ENCODE measurements at regions not wholly inside any gene's neighbourhood (a gene's known extent, or its start where the extent isn't known, plus 50 kb on each side); places are given as distances from the start of the nearest gene placed in this dataset.

- H4K20me1 ChIP-seq (ENCODE audit: insufficient read depth, low read length), result no peaks in the 10 kb centered on the region
- no peaks in the 10 kb centered on the region for H3K79me2 ChIP-seq (ENCODE audit: insufficient read depth, low read length)
- no peak overlapping the region for H2AFZ ChIP-seq (ENCODE audit: low read depth, low read length)
- no peaks in the 10 kb centered on the region for H3K9me3 ChIP-seq (ENCODE audit: insufficient read depth, low read length, severe bottlenecking)
- H3K27me3 ChIP-seq (ENCODE audit: insufficient read depth, low read length, poor library complexity), result peaks cover 5% of the 10 kb centered on the region
- no peaks in the 10 kb centered on the region for H3K36me3 ChIP-seq (ENCODE audit: insufficient read depth, low read length)
- no peaks in the 10 kb centered on the region for H3K4me1 ChIP-seq (ENCODE audit: insufficient read depth, low read length)
- H3K9ac ChIP-seq (ENCODE audit: low read depth, low read length), result no peak overlapping the region
- H3K27ac ChIP-seq (ENCODE audit: low read length), result no peak overlapping the region
- no peak for DNase-seq
- no peak overlapping the region for H3K4me3 ChIP-seq (ENCODE audit: low read depth in 1 of 2, low read length in 2 of 2)
- TF ChIP-seq CTCF (IDR thresholded peaks at IDR 0.05; ENCODE audit: borderline replicate concordance, extremely low read depth, low read length, poor library complexity, severe bottlenecking) (no peak), EZH2 (IDR thresholded peaks at IDR 0.05; ENCODE audit: borderline replicate concordance, low read depth, low read length, severe bottlenecking) (no peak)
- H3K4me2 ChIP-seq (ENCODE audit: insufficient read depth, low read length), result no peak overlapping the region
- ATAC-seq (ENCODE audit: insufficient read depth, low read depth), result no peak
Measured at GRCh38 chr4:26148927-26149326, 171.9 kb upstream of the RBPJ start.

GRCh38 chr4:26150948-26151347 lies 169.9 kb upstream of the RBPJ start:
- H3K4me3 ChIP-seq (ENCODE audit: low read depth in 1 of 2, low read length in 2 of 2), result no peak overlapping the region
- H3K9me3 ChIP-seq (ENCODE audit: insufficient read depth, low read length, severe bottlenecking), result no peaks in the 10 kb centered on the region
- H3K4me1 ChIP-seq (ENCODE audit: insufficient read depth, low read length), result no peaks in the 10 kb centered on the region
- no peak overlapping the region for H3K4me2 ChIP-seq (ENCODE audit: insufficient read depth, low read length)
- DNase-seq, result no peak
- no peaks in the 10 kb centered on the region for H3K79me2 ChIP-seq (ENCODE audit: insufficient read depth, low read length)
- no peak overlapping the region for H3K27ac ChIP-seq (ENCODE audit: low read length)
- H3K9ac ChIP-seq (ENCODE audit: low read depth, low read length), result no peak overlapping the region
- no peaks in the 10 kb centered on the region for H4K20me1 ChIP-seq (ENCODE audit: insufficient read depth, low read length)
- no peaks in the 10 kb centered on the region for H3K36me3 ChIP-seq (ENCODE audit: insufficient read depth, low read length)
- no peak overlapping the region for H2AFZ ChIP-seq (ENCODE audit: low read depth, low read length)
- peaks cover 5% of the 10 kb centered on the region for H3K27me3 ChIP-seq (ENCODE audit: insufficient read depth, low read length, poor library complexity)
- TF ChIP-seq CTCF (IDR thresholded peaks at IDR 0.05; ENCODE audit: borderline replicate concordance, extremely low read depth, low read length, poor library complexity, severe bottlenecking) (no peak), EZH2 (IDR thresholded peaks at IDR 0.05; ENCODE audit: borderline replicate concordance, low read depth, low read length, severe bottlenecking) (no peak)
- no peak for ATAC-seq (ENCODE audit: insufficient read depth, low read depth)

GRCh38 chr4:26151615-26152014 lies 169.2 kb upstream of the RBPJ start:
- ATAC-seq (ENCODE audit: insufficient read depth, low read depth) (no peak), DNase-seq (no peak)
- Histone ChIP-seq H3K27ac (ENCODE audit: low read length) (no peak overlapping the region), H3K9ac (ENCODE audit: low read depth, low read length) (no peak overlapping the region), H2AFZ (ENCODE audit: low read depth, low read length) (no peak overlapping the region), H3K4me1 (ENCODE audit: insufficient read depth, low read length) (no peaks in the 10 kb centered on the region), H3K4me2 (ENCODE audit: insufficient read depth, low read length) (no peak overlapping the region), H3K9me3 (ENCODE audit: insufficient read depth, low read length, severe bottlenecking) (no peaks in the 10 kb centered on the region), H3K79me2 (ENCODE audit: insufficient read depth, low read length) (no peaks in the 10 kb centered on the region), H4K20me1 (ENCODE audit: insufficient read depth, low read length) (no peaks in the 10 kb centered on the region), H3K36me3 (ENCODE audit: insufficient read depth, low read length) (no peaks in the 10 kb centered on the region), H3K4me3 (ENCODE audit: low read depth in 1 of 2, low read length in 2 of 2) (no peak overlapping the region), H3K27me3 (ENCODE audit: insufficient read depth, low read length, poor library complexity) (peaks cover 5% of the 10 kb centered on the region)
- no peak for TF ChIP-seq CTCF (IDR thresholded peaks at IDR 0.05; ENCODE audit: borderline replicate concordance, extremely low read depth, low read length, poor library complexity, severe bottlenecking)
- TF ChIP-seq EZH2 (IDR thresholded peaks at IDR 0.05; ENCODE audit: borderline replicate concordance, low read depth, low read length, severe bottlenecking), result no peak

GRCh38 chr4:26152056-26152455 lies 168.8 kb upstream of the RBPJ start:
- no peaks in the 10 kb centered on the region for H3K9me3 ChIP-seq (ENCODE audit: insufficient read depth, low read length, severe bottlenecking)
- no peaks in the 10 kb centered on the region for H3K79me2 ChIP-seq (ENCODE audit: insufficient read depth, low read length)
- TF ChIP-seq CTCF (IDR thresholded peaks at IDR 0.05; ENCODE audit: borderline replicate concordance, extremely low read depth, low read length, poor library complexity, severe bottlenecking) (no peak), EZH2 (IDR thresholded peaks at IDR 0.05; ENCODE audit: borderline replicate concordance, low read depth, low read length, severe bottlenecking) (no peak)
- H2AFZ ChIP-seq (ENCODE audit: low read depth, low read length), result no peak overlapping the region
- no peak overlapping the region for H3K4me2 ChIP-seq (ENCODE audit: insufficient read depth, low read length)
- H3K4me1 ChIP-seq (ENCODE audit: insufficient read depth, low read length), result no peaks in the 10 kb centered on the region
- H3K27ac ChIP-seq (ENCODE audit: low read length), result no peak overlapping the region
- no peak for ATAC-seq (ENCODE audit: insufficient read depth, low read depth)
- H3K9ac ChIP-seq (ENCODE audit: low read depth, low read length), result no peak overlapping the region
- peaks cover 5% of the 10 kb centered on the region for H3K27me3 ChIP-seq (ENCODE audit: insufficient read depth, low read length, poor library complexity)
- no peak overlapping the region for H3K4me3 ChIP-seq (ENCODE audit: low read depth in 1 of 2, low read length in 2 of 2)
- H3K36me3 ChIP-seq (ENCODE audit: insufficient read depth, low read length), result no peaks in the 10 kb centered on the region
- DNase-seq, result no peak
- H4K20me1 ChIP-seq (ENCODE audit: insufficient read depth, low read length), result no peaks in the 10 kb centered on the region
